GM18868 (cell line): ENCODE measurements at regions not wholly inside any gene's neighbourhood (a gene's known extent, or its start where the extent isn't known, plus 50 kb on each side); places are given as distances from the start of the nearest gene placed in this dataset.
A peak's percentile ranks its signal among the peaks of the same experiment; 100 is the strongest.

Source experiments
- ATAC-seq: cut with Tn5 transposase; IDR thresholded peaks from one replicate; pipeline ENCODE4 v1.9.1; 2021; ENCODE audit warnings: mild to moderate bottlenecking, moderate library complexity; ENCODE audit not compliant: unreplicated experiment

GRCh38 chr7:94261067-94261466, 133.6 kb upstream of the COL1A2 start:
- ATAC-seq = no peak

DNA sequence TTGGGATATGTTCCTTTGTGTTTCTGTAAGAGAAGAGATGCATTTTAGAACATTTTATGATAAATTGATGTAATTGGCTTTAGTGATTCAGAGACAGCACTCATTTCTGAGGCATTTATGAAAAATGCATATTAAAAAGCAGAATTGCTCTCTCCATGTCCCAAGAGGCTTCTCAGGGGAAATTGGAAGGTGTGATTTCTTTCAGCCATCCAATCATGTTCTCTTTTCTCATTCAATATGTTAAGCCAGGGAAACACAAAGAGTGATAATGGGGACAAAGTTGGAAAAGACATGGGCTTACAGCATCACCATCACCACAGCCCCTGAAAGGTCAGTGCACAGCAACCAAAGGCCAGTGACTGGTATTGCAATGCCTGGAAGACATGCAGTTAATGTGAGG, 129.9 kb upstream of the COL1A2 start:
- no peak for ATAC-seq

DNA sequence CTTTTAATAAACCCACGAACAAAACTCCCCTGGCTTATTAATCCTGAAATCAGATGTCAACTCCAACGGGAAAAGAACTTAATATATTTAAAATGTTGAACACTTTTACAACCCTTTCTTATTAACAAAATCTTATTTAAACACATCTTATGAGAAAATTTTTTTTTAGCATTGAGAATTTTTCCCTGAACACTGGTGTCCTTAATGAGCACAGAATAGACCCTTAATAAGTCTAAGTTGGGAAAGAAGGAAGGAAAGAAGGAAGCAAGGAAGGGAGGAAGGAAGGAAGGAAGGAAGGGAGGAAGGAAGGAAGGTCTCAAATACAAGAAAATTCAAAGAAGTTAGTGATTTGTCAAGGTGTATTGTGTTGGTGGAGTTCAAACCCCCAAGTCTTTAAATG, 129.2 kb upstream of the COL1A2 start:
- no peak for ATAC-seq

DNA sequence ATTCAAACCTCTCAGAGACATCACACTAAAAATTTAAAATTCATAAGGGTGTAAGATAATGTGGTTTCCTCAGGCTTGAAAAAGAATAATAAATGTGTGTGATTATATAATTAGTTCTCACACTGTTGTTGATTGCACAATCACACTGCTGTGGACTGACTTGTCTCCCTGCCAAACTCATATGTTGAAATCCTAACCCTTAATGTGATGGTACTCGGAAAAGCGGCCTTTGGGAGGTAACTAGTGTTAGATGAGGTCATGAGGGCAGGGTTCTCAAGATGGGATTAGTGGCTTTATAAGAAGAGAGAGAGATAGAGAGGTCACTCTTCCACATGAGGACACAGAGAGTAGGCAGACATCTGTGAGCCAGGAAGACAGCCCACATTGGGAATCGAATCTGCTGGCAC, 128.5 kb upstream of the COL1A2 start:
- ATAC-seq = no peak

DNA sequence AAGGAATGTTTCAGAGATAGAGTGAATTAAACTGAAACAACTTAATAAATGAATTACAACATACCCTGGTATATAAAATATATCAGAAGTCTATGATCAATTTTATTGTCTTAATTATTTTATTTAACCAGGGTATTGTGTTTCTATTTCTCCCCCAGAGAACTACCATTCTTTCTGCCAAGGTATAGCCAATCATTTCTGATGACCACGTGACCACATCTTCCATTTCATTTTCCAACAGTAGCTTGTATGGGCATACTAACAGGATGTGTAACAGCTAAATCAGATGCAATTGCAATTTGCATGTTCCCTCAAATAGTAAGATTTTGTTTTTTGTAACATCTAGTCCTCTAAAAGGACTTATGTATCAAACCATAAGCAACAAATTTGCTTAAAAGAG, 123.9 kb upstream of the COL1A2 start:
- ATAC-seq = no peak

- no peak for ATAC-seq
These were observed 121.7 kb upstream of the COL1A2 start for GRCh38 chr7:94272821-94273583.

DNA sequence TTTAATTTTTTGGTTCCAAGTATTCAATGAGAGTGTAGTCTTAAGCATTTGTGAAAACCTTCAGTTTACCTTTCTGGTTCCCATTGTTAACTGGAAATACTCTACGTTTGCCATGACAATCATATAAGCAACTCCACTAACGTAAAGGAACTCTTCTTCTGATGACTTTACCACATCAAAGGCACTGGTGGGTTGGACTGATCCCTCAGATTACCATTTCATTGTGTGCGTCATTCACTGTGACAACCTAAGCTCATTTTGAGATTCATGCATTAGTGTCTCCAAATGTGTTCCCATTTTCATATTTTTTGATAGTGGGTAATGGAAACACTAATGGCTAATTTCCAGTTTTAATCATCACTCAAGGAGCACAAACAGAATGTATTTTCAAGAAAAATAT, 119.9 kb upstream of the COL1A2 start:
- no peak for ATAC-seq

DNA sequence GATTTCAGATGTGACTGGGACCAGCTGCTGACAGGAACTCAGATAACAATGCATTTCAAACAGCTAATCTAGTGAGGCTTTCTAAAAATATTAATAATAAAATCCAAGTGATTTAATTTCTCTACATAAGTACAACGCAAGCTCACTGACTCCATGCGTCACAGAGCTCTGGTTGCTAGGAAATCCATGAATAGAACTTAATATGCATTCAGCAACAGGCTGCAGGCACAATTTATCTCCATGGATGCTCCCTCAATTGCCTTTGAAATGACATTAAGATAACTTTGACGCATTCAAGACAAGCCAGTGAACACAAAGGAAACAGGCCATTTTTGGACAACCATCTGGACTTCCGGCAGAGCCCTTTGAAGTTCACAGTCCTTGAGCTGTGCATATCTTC, 118.7 kb upstream of the COL1A2 start:
- no peak for ATAC-seq

- peak; percentile 73 for ATAC-seq
These were observed 117.9 kb upstream of the COL1A2 start for GRCh38 chr7:94276795-94277194.

DNA sequence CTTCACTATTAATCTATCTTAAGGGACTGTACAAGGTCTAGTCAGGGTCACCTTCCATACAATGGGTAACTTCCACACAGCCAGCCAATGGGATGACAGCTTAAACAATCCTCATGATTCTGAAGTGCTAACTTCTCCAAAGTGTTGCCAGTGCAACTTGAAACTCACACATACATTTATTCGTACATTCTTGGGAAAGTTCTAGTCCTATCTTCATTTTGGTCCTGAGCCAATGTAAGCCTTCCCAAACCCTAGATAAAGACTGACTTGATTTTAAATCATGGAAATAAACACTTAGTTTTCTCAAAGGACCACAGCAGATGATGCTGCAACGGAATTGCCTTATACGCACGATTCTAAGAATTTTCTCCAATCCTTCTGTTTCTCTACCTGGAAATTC, 117.5 kb upstream of the COL1A2 start:
- ATAC-seq = peak; percentile 14

DNA sequence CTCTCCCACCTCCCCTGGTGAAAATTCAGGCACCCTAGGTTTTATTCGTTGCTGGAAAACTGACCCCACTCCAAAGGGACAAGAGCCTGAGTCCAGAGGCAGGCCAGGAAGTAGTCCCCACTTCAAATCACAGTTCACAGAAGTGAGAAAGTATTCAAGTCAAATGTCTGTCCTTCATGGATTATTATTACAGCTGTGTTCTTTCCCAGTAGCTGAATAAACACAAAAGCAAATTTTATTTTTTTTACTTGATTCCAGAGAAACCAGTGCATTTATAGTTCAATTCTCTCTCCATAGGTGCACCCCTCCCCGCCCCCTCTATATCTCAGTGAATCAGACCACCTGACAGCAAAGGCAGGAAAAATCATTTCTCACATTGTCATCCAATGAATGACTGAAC, 113.8 kb upstream of the COL1A2 start:
- no peak for ATAC-seq

DNA sequence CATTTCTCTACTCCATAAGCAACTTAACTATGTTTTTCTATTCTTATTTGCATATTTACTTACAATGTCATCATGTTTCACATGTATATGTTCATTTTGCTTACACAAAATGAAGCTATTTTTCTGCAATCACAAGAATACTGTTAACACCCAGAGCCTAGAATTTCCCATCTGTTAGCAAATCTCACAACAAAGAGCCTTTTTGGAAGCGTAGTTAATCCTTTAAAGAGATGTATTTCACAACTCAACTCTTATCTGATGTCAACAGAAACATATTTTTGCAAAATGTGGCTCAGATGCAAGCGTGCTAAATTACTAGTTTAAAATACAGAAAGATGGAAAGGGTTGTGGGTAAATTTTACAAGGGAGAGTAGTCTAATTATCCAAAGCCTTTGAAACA, 110.6 kb upstream of the COL1A2 start:
- ATAC-seq = no peak

DNA sequence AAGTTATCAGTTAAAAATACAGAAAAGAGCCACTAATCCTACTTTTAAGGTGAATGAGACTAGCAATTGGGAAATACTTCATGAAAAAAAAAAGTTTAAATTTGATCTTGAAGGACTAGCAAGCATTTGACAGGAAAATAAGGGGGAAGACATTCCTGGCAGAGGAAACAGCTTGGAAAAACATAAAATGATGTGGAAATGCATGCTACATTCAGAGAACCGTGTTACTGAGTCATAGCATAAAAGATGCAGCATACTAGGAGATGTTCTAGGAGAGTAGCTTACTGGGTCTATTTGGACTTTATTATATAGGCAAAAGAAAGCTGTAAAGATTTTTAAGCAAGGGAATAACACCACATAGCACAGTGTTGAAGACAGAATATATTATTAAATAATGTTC, 108.6 kb upstream of the COL1A2 start:
- no peak for ATAC-seq

DNA sequence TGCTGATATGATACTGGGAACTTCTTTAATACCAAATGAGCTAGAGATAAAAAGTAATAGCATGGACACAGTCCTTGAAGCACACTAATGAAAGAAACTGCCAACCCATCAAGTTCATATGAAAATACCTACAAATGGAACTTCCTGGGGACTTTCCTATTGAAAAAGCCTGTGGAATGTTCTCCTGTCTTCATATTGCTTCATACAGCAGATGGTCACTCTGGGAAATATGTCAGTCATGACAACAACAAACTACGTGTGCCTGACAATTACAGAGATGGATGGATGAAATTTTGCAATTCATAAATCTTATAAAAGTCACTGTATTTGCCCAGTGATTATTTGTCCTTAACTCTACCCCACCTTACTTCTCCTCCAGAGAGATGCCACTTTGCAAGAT, 106.6 kb upstream of the COL1A2 start:
- ATAC-seq = no peak

- no peak for ATAC-seq
These were observed 105.6 kb upstream of the COL1A2 start for GRCh38 chr7:94289071-94289470.

DNA sequence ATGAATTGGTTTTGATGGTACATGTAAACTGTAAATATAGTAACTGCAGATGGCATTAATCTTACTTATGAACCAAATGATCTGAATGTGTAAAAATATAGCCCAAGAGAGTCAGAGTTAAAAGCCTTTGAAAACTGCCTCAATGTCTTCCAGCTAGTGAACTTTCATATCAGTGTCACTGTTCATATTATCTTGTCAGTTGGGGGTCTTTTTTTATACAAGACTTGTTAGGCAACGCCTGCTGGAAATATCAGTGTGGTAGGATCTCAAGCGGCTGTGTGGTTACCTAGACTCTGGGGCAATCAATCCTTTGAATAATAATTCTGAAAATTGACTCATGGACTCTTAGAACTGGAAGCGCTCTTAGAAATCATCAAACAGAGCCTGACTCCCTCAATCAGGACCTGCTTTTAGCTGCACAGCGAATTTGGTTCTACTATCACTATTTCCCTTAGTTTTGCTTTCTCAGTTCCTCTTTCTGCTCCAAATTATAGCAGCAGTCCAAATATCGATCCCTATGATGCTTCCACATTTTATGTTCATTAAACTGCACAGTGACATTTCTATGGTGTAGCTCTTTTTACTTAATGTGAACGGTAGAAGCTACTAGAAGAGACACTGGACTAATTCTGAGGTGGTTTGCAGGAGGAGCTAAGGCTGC, 100.1 kb upstream of the COL1A2 start:
- no peak for ATAC-seq

DNA sequence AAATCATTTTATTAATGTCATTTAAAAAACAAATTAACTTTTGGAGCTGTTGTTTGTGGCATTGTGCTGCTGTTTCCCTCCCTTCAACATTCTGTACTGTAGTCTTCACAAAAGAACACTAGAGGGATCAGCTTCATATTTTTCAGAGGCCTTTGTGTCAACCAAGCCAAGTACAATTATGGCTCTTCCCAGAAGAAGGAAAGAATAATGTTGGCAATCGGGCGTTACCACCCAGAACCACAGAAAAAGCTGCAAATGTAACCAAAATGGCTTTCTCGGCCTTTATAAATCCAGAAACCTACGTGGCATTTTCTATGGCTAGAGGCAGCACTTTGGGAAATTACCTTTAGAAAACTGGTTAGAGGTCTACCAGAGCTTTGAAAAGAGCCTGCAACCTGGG, 98.8 kb upstream of the COL1A2 start:
- ATAC-seq = no peak

GRCh38 chr7:94296881-94297280, 97.8 kb upstream of the COL1A2 start:
- no peak for ATAC-seq

DNA sequence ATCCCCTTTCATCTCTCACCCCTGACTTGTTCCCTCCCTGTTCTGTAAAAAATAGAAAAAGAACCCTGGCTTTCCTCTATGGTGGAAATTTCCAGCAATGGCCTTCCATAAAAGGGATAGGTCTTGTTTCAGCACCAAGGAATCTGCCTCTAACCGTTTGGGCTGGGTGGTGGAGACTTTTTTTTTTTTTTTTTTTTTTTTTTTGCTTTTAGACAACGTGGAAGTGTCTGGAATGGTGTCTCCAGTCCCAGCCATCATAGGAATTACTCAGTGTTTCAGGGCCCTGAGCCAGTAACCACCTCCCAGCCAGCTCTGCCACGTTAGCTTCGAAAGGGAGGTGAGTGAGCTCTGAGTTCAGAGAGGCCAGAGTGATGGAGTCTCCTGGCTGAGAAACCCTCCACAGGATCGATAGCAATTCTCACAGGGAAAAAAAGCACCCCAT, 97.3 kb upstream of the COL1A2 start:
- no peak for ATAC-seq

- no peak for ATAC-seq
These were observed 95.8 kb upstream of the COL1A2 start for GRCh38 chr7:94298943-94299342.

DNA sequence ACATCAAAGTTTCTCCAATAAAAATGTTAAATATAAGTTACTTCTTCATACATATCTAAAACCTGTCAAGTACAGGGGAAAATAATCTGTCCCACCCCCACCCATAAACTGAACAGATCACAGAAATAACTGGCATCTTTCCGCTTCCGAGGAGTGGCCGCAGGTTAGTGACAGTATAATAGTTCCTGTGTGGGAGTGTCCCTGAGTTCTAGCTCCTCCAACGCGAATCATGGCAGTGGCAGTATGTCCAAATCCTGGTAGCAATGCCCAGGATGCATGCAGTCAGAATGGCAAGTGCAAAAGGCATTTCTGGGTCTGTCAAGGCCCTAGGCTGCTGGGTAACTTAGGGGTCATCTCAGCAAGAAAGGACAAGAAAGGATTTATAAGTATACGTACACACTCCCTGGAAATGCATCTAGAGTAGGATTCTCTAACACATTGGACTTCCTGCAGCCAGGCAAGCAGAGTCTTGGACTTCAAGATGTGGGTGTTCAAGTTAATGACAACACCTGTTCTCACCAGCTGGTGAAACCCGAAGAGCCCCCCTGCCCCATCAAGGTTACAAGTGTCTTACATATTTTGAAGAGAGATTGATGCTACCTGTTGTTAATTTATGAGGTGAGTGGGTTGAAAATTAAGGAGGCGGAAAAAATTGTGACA, 94.4 kb upstream of the COL1A2 start:
- no peak for ATAC-seq

DNA sequence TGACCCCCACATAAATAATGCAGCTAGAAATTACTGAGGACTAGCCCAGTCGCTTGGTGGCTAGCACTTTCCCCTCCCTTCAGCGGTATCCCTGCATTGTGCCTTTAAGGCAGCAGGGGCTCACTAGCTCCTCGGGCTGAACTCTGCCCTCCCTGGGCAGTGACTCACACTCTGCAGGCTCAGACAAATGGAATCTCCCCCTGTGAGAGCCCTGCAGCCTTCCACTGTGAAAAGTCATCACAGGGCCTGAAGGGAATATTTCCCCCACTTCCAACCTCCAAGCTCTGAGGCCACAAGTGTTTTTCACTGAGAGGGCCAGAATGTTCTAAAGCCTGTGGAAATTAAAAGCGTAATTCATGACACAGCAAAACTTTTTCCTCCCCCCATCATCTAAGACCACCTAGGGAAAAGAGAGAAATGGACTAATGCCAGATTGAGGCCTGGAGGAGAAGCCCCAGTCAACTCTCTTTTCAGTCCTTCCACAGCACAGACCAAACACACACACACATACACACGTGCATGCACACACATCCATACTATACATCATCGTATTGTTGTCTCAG, 93.6 kb upstream of the COL1A2 start:
- ATAC-seq = no peak
